ENCODE measurements at regions not wholly inside any gene's neighbourhood (a gene's known extent, or its start where the extent isn't known, plus 50 kb on each side); places are given as distances from the start of the nearest gene placed in this dataset.

GRCh38 chr10:78921895-78922294 lies 146.9 kb upstream of the ZMIZ1 start:
- Histone ChIP-seq H3K9ac (no peak overlapping the region), H3K9me3 (replicated peaks in 1 of 11) (no peaks in the 10 kb centered on the region), H3K27me3 (no peaks in the 10 kb centered on the region), H3K4me1 (peaks cover 0 to 15% (median 0%) of the 10 kb centered on the region in 10 experiments; a peak in 8 of 20 replicates), H3K36me3 (no peaks in the 10 kb centered on the region), H3K27ac (no peak overlapping the region), H3K4me3 (no peak overlapping the region), H3K4me2 (no peak overlapping the region), H4K20me1 (no peaks in the 10 kb centered on the region)
- TF ChIP-seq Cebpa-rat (IDR thresholded peaks at IDR 0.05): no peak

GRCh38 chr10:78923647-78924318 lies 145.0 kb upstream of the ZMIZ1 start:
- Histone ChIP-seq H3K9ac (no peak overlapping the region), H3K4me1 (peaks cover 0 to 15% (median 0%) of the 10 kb centered on the region in 10 experiments; a peak in 8 of 20 replicates), H4K20me1 (no peaks in the 10 kb centered on the region; a peak in 1 of 22 replicates), H3K9me3 (replicated peaks in 1 of 11) (no peaks in the 10 kb centered on the region), H3K36me3 (no peaks in the 10 kb centered on the region), H3K27me3 (no peaks in the 10 kb centered on the region), H3K4me3 (no peak overlapping the region), H3K4me2 (no peak overlapping the region), H3K27ac (no peak overlapping the region)
- no peak for TF ChIP-seq Cebpa-rat (IDR thresholded peaks at IDR 0.05)

GRCh38 chr10:78924319-78925003 lies 144.3 kb upstream of the ZMIZ1 start:
- Histone ChIP-seq H4K20me1 (peaks cover 0 to 2% (median 0%) of the 10 kb centered on the region in 11 experiments; a peak in 1 of 22 replicates), H3K27ac (no peak overlapping the region), H3K36me3 (no peaks in the 10 kb centered on the region), H3K9ac (no peak overlapping the region), H3K4me1 (peaks cover 0 to 15% (median 0%) of the 10 kb centered on the region in 10 experiments; a peak in 8 of 20 replicates), H3K9me3 (replicated peaks in 1 of 11) (no peaks in the 10 kb centered on the region), H3K27me3 (no peaks in the 10 kb centered on the region), H3K4me2 (no peak overlapping the region), H3K4me3 (no peak overlapping the region)
- TF ChIP-seq Cebpa-rat (IDR thresholded peaks at IDR 0.05): no peak

GRCh38 chr10:78925275-78925674 lies 143.5 kb upstream of the ZMIZ1 start:
- Histone ChIP-seq H3K4me1 (peaks cover 0 to 15% (median 0%) of the 10 kb centered on the region in 10 experiments; a peak in 8 of 20 replicates), H3K27ac (no peak overlapping the region), H4K20me1 (peaks cover 0 to 2% (median 0%) of the 10 kb centered on the region in 11 experiments; a peak in 1 of 22 replicates), H3K9ac (no peak overlapping the region), H3K4me2 (peak overlapping the region in 4 of 11 experiments; percentile 15 to 67 (median 47); a peak in 7 of 22 replicates), H3K27me3 (no peaks in the 10 kb centered on the region), H3K9me3 (replicated peaks in 1 of 11) (no peaks in the 10 kb centered on the region), H3K36me3 (no peaks in the 10 kb centered on the region), H3K4me3 (no peak overlapping the region)
- TF ChIP-seq Cebpa-rat (IDR thresholded peaks at IDR 0.05): no peak

- Histone ChIP-seq H3K9me3 (replicated peaks in 1 of 11) (no peaks in the 10 kb centered on the region), H3K4me1 (peaks cover 0 to 15% (median 0%) of the 10 kb centered on the region in 10 experiments; a peak in 8 of 20 replicates), H3K27me3 (no peaks in the 10 kb centered on the region; a peak in 1 of 22 replicates), H3K36me3 (no peaks in the 10 kb centered on the region), H3K27ac (no peak overlapping the region), H3K9ac (no peak overlapping the region), H3K4me2 (peak overlapping the region in 4 of 11 experiments; percentile 15 to 67 (median 47); a peak in 7 of 22 replicates), H4K20me1 (peaks cover 0 to 2% (median 0%) of the 10 kb centered on the region in 11 experiments; a peak in 1 of 22 replicates), H3K4me3 (no peak overlapping the region)
- no peak for TF ChIP-seq Cebpa-rat (IDR thresholded peaks at IDR 0.05)
These were observed 142.9 kb upstream of the ZMIZ1 start for GRCh38 chr10:78925800-78926319.

- Histone ChIP-seq H4K20me1 (peaks cover 0 to 2% (median 0%) of the 10 kb centered on the region in 11 experiments; a peak in 1 of 22 replicates), H3K9me3 (replicated peaks in 1 of 11) (no peaks in the 10 kb centered on the region), H3K4me3 (no peak overlapping the region), H3K27ac (no peak overlapping the region), H3K36me3 (no peaks in the 10 kb centered on the region), H3K4me1 (peaks cover 0 to 15% (median 0%) of the 10 kb centered on the region in 10 experiments; a peak in 8 of 20 replicates), H3K4me2 (no peak overlapping the region), H3K27me3 (no peaks in the 10 kb centered on the region; a peak in 1 of 22 replicates), H3K9ac (no peak overlapping the region)
- TF ChIP-seq Cebpa-rat (IDR thresholded peaks at IDR 0.05): no peak
These were observed 141.3 kb upstream of the ZMIZ1 start for GRCh38 chr10:78927257-78927995.

GRCh38 chr10:78928330-78928729 lies 140.4 kb upstream of the ZMIZ1 start:
- TF ChIP-seq Cebpa-rat (IDR thresholded peaks at IDR 0.05): no peak
- Histone ChIP-seq H3K4me3 (no peak overlapping the region), H3K4me1 (peaks cover 0 to 16% (median 0%) of the 10 kb centered on the region in 10 experiments; a peak in 7 of 20 replicates), H3K9me3 (replicated peaks in 1 of 11) (no peaks in the 10 kb centered on the region), H3K9ac (no peak overlapping the region), H3K36me3 (no peaks in the 10 kb centered on the region), H3K27me3 (no peaks in the 10 kb centered on the region; a peak in 1 of 22 replicates), H3K27ac (no peak overlapping the region), H3K4me2 (no peak overlapping the region), H4K20me1 (peaks cover 0 to 2% (median 0%) of the 10 kb centered on the region in 11 experiments; a peak in 2 of 22 replicates)

GRCh38 chr10:78929541-78929940 lies 139.2 kb upstream of the ZMIZ1 start:
- no peaks in the 10 kb centered on the region; a peak in 1 of 22 replicates for H3K27me3 ChIP-seq
- TF ChIP-seq Cebpa-rat (IDR thresholded peaks at IDR 0.05): no peak

More at GRCh38 chr10:78929541-78929940, 139.2 kb upstream of the ZMIZ1 start:
- no peaks in the 10 kb centered on the region for H3K36me3 ChIP-seq
- H3K4me3 ChIP-seq: no peak overlapping the region
- H3K27ac ChIP-seq: no peak overlapping the region
- H3K4me1 ChIP-seq: peaks cover 0 to 18% (median 0%) of the 10 kb centered on the region in 10 experiments; a peak in 7 of 20 replicates
- peaks cover 0 to 2% (median 0%) of the 10 kb centered on the region in 11 experiments; a peak in 3 of 22 replicates for H4K20me1 ChIP-seq
- H3K9ac ChIP-seq: no peak overlapping the region
- H3K4me2 ChIP-seq: no peak overlapping the region
- H3K9me3 ChIP-seq (replicated peaks in 1 of 11): no peaks in the 10 kb centered on the region

Measured in BLaER1 treated with 17β-estradiol and CSF1 and Interleukin-3, amounts not matched to agents 10 nM and 100 nM (cell line).